Activated naive CD4-positive, alpha-beta T cell treated with anti-CD3 and anti-CD28 coated beads, Interleukin-2, amount 10 ng/mL, durations not matched to agents 7 days and 5 days (primary cell): ENCODE measurements at regions not wholly inside any gene's neighbourhood (a gene's known extent, or its start where the extent isn't known, plus 50 kb on each side); places are given as distances from the start of the nearest gene placed in this dataset.

Source experiments
- CTCF ChIA-PET: fragments of 350-600 bp; sonication (Branson Sonifier 250); formaldehyde crosslinking; loops from one replicate; lab custom pipeline; 2021; ENCODE audit warnings: antibody characterized with exemption; lab: Charles Lee
- DNase-seq: peaks from one replicate; pipeline ENCODE4 v3.0.0-alpha.2; 2020
- H3K27ac Mint-ChIP-seq: one replicate; pipeline ENCODE4 v1.8.0; 2021; ENCODE audit warnings: mild to moderate bottlenecking, moderate library complexity, mixed read lengths
- H3K27me3 Mint-ChIP-seq: one replicate; pipeline ENCODE4 v1.8.0; 2021; ENCODE audit warnings: mild to moderate bottlenecking, mixed read lengths
- H3K36me3 Mint-ChIP-seq: one replicate; pipeline ENCODE4 v1.8.0; 2021; ENCODE audit warnings: mixed read lengths
- H3K4me1 Mint-ChIP-seq: one replicate; pipeline ENCODE4 v1.8.0; 2021; ENCODE audit warnings: mixed read lengths
- H3K4me3 Mint-ChIP-seq: one replicate; pipeline ENCODE4 v1.8.0; 2021; ENCODE audit warnings: mild to moderate bottlenecking, moderate library complexity, mixed read lengths
- H3K9me3 Mint-ChIP-seq: one replicate; pipeline ENCODE4 v1.8.0; 2021; ENCODE audit warnings: mixed read lengths

GRCh38 chr16:63244631-63245030 is 1208.4 kb upstream of the CDH8 start:
- Mint-ChIP-seq H3K36me3 (no peaks in the 10 kb centered on the region), H3K27me3 (no peaks in the 10 kb centered on the region), H3K4me3 (no peak overlapping the region), H3K9me3 (peaks cover 9% of the 10 kb centered on the region), H3K27ac (no peak overlapping the region), H3K4me1 (no peaks in the 10 kb centered on the region)
- no peak for DNase-seq
- CTCF ChIA-PET = no interaction called here

- H3K27ac Mint-ChIP-seq = no peak overlapping the region
- H3K9me3 Mint-ChIP-seq = peaks cover 15% of the 10 kb centered on the region
- no peaks in the 10 kb centered on the region for H3K27me3 Mint-ChIP-seq
- CTCF ChIA-PET = no interaction called here
- no peaks in the 10 kb centered on the region for H3K36me3 Mint-ChIP-seq
- no peaks in the 10 kb centered on the region for H3K4me1 Mint-ChIP-seq
- no peak for DNase-seq
- no peak overlapping the region for H3K4me3 Mint-ChIP-seq
Observed at GRCh38 chr16:63241497-63242028, 1205.3 kb upstream of the CDH8 start.

- H3K9me3 Mint-ChIP-seq = peaks cover 13% of the 10 kb centered on the region
- CTCF ChIA-PET = no interaction called here
- H3K4me3 Mint-ChIP-seq = no peak overlapping the region
- H3K4me1 Mint-ChIP-seq = no peaks in the 10 kb centered on the region
- DNase-seq = no peak
- no peaks in the 10 kb centered on the region for H3K27me3 Mint-ChIP-seq
- H3K27ac Mint-ChIP-seq = no peak overlapping the region
- no peaks in the 10 kb centered on the region for H3K36me3 Mint-ChIP-seq
Observed at GRCh38 chr16:63239065-63239570, 1202.9 kb upstream of the CDH8 start.

GRCh38 chr16:63230421-63231040 is 1194.3 kb upstream of the CDH8 start:
- H3K4me3 Mint-ChIP-seq = no peak overlapping the region
- DNase-seq = no peak
- CTCF ChIA-PET = no interaction called here
- H3K36me3 Mint-ChIP-seq = no peaks in the 10 kb centered on the region
- H3K27me3 Mint-ChIP-seq = no peaks in the 10 kb centered on the region
- no peak overlapping the region for H3K27ac Mint-ChIP-seq
- no peaks in the 10 kb centered on the region for H3K4me1 Mint-ChIP-seq
- H3K9me3 Mint-ChIP-seq = peaks cover 21% of the 10 kb centered on the region

- H3K27ac Mint-ChIP-seq = no peak overlapping the region
- no peaks in the 10 kb centered on the region for H3K4me1 Mint-ChIP-seq
- peaks cover 20% of the 10 kb centered on the region for H3K9me3 Mint-ChIP-seq
- H3K27me3 Mint-ChIP-seq = no peaks in the 10 kb centered on the region
- H3K36me3 Mint-ChIP-seq = no peaks in the 10 kb centered on the region
- H3K4me3 Mint-ChIP-seq = no peak overlapping the region
- CTCF ChIA-PET = no interaction called here
- DNase-seq = no peak
Observed at GRCh38 chr16:63228259-63228658, 1192.0 kb upstream of the CDH8 start.

- H3K9me3 Mint-ChIP-seq = peaks cover 22% of the 10 kb centered on the region
- no peaks in the 10 kb centered on the region for H3K27me3 Mint-ChIP-seq
- no peaks in the 10 kb centered on the region for H3K4me1 Mint-ChIP-seq
- CTCF ChIA-PET = no interaction called here
- H3K27ac Mint-ChIP-seq = no peak overlapping the region
- H3K4me3 Mint-ChIP-seq = no peak overlapping the region
- H3K36me3 Mint-ChIP-seq = no peaks in the 10 kb centered on the region
- no peak for DNase-seq
Observed at GRCh38 chr16:63223851-63224250, 1187.6 kb upstream of the CDH8 start.

- Mint-ChIP-seq H3K27ac (no peak overlapping the region), H3K4me3 (no peak overlapping the region), H3K27me3 (no peaks in the 10 kb centered on the region), H3K4me1 (no peaks in the 10 kb centered on the region), H3K36me3 (no peaks in the 10 kb centered on the region), H3K9me3 (peaks cover 8% of the 10 kb centered on the region)
- CTCF ChIA-PET = no interaction called here
- DNase-seq = no peak
Observed at GRCh38 chr16:63216696-63217423, 1180.6 kb upstream of the CDH8 start.

- Mint-ChIP-seq H3K27ac (no peak overlapping the region), H3K4me1 (no peaks in the 10 kb centered on the region), H3K4me3 (no peak overlapping the region), H3K27me3 (no peaks in the 10 kb centered on the region), H3K9me3 (peaks cover 5% of the 10 kb centered on the region), H3K36me3 (no peaks in the 10 kb centered on the region)
- DNase-seq = no peak
- CTCF ChIA-PET = no interaction called here
Observed at GRCh38 chr16:63201851-63202250, 1165.6 kb upstream of the CDH8 start.

GRCh38 chr16:63200940-63201339 is 1164.7 kb upstream of the CDH8 start:
- Mint-ChIP-seq H3K4me1 (no peaks in the 10 kb centered on the region), H3K27me3 (no peaks in the 10 kb centered on the region), H3K9me3 (peaks cover 5% of the 10 kb centered on the region), H3K36me3 (no peaks in the 10 kb centered on the region), H3K27ac (no peak overlapping the region), H3K4me3 (no peak overlapping the region)
- DNase-seq = no peak
- CTCF ChIA-PET = no interaction called here

GRCh38 chr16:63195336-63195735 is 1159.1 kb upstream of the CDH8 start:
- Mint-ChIP-seq H3K4me1 (no peaks in the 10 kb centered on the region), H3K4me3 (no peak overlapping the region), H3K9me3 (peaks cover 18% of the 10 kb centered on the region), H3K27ac (no peak overlapping the region), H3K36me3 (no peaks in the 10 kb centered on the region), H3K27me3 (no peaks in the 10 kb centered on the region)
- CTCF ChIA-PET = no interaction called here
- DNase-seq = no peak

GRCh38 chr16:63192980-63193379 is 1156.7 kb upstream of the CDH8 start:
- CTCF ChIA-PET = no interaction called here
- Mint-ChIP-seq H3K36me3 (no peaks in the 10 kb centered on the region), H3K4me3 (no peak overlapping the region), H3K27me3 (no peaks in the 10 kb centered on the region), H3K9me3 (peaks cover 20% of the 10 kb centered on the region), H3K27ac (no peak overlapping the region), H3K4me1 (no peaks in the 10 kb centered on the region)
- no peak for DNase-seq

GRCh38 chr16:63188086-63188771 is 1152.0 kb upstream of the CDH8 start:
- CTCF ChIA-PET = no interaction called here
- Mint-ChIP-seq H3K36me3 (no peaks in the 10 kb centered on the region), H3K9me3 (peaks cover 17% of the 10 kb centered on the region), H3K27me3 (no peaks in the 10 kb centered on the region), H3K27ac (no peak overlapping the region), H3K4me3 (no peak overlapping the region), H3K4me1 (no peaks in the 10 kb centered on the region)
- no peak for DNase-seq

- H3K27ac Mint-ChIP-seq = no peak overlapping the region
- no peaks in the 10 kb centered on the region for H3K36me3 Mint-ChIP-seq
- H3K4me1 Mint-ChIP-seq = no peaks in the 10 kb centered on the region
- no peaks in the 10 kb centered on the region for H3K27me3 Mint-ChIP-seq
- H3K4me3 Mint-ChIP-seq = no peak overlapping the region
- H3K9me3 Mint-ChIP-seq = peaks cover 17% of the 10 kb centered on the region
- no peak for DNase-seq
- CTCF ChIA-PET = no interaction called here
Observed at GRCh38 chr16:63187638-63188037, 1151.4 kb upstream of the CDH8 start.

- Mint-ChIP-seq H3K4me3 (no peak overlapping the region), H3K27ac (no peak overlapping the region), H3K27me3 (no peaks in the 10 kb centered on the region), H3K4me1 (no peaks in the 10 kb centered on the region), H3K9me3 (peaks cover 22% of the 10 kb centered on the region), H3K36me3 (no peaks in the 10 kb centered on the region)
- CTCF ChIA-PET = no interaction called here
- DNase-seq = no peak
Observed at GRCh38 chr16:63185235-63185780, 1149.1 kb upstream of the CDH8 start.
